ENCODE measurements at regions not wholly inside any gene's neighbourhood (a gene's known extent, or its start where the extent isn't known, plus 50 kb on each side); places are given as distances from the start of the nearest gene placed in this dataset.

- no peaks in the 10 kb centered on the region for H3K4me1 ChIP-seq (ENCODE audit: control insufficient read depth in 1 of 2, insufficient read depth in 2 of 2, low read length in 2 of 2)
- no peaks in the 10 kb centered on the region for H3K9me3 ChIP-seq (ENCODE audit: control insufficient read depth in 1 of 2, low read length in 2 of 2)
- no peak overlapping the region for H3K27ac ChIP-seq (ENCODE audit: low read length)
- H3K36me3 ChIP-seq (ENCODE audit: control insufficient read depth in 1 of 2, insufficient read depth in 2 of 2, low read length in 2 of 2) = no peaks in the 10 kb centered on the region
- H3K4me3 ChIP-seq (ENCODE audit: low read depth in 1 of 2, low read length in 2 of 2) = no peak overlapping the region
- H3K27me3 ChIP-seq (ENCODE audit: low read depth, low read length) = no peaks in the 10 kb centered on the region
Observed at GRCh38 chr13:74647211-74647610, 513.0 kb upstream of the KLF12 start.

- no peaks in the 10 kb centered on the region for H3K9me3 ChIP-seq (ENCODE audit: control insufficient read depth in 1 of 2, low read length in 2 of 2)
- no peaks in the 10 kb centered on the region for H3K36me3 ChIP-seq (ENCODE audit: control insufficient read depth in 1 of 2, insufficient read depth in 2 of 2, low read length in 2 of 2)
- no peak overlapping the region for H3K27ac ChIP-seq (ENCODE audit: low read length)
- no peaks in the 10 kb centered on the region for H3K27me3 ChIP-seq (ENCODE audit: low read depth, low read length)
- H3K4me3 ChIP-seq (ENCODE audit: low read depth in 1 of 2, low read length in 2 of 2) = no peak overlapping the region
- H3K4me1 ChIP-seq (ENCODE audit: control insufficient read depth in 1 of 2, insufficient read depth in 2 of 2, low read length in 2 of 2) = no peaks in the 10 kb centered on the region
Observed at GRCh38 chr13:74646091-74646490, 511.9 kb upstream of the KLF12 start.

GRCh38 chr13:74645586-74645985, 511.4 kb upstream of the KLF12 start:
- no peaks in the 10 kb centered on the region for H3K36me3 ChIP-seq (ENCODE audit: control insufficient read depth in 1 of 2, insufficient read depth in 2 of 2, low read length in 2 of 2)
- no peaks in the 10 kb centered on the region for H3K4me1 ChIP-seq (ENCODE audit: control insufficient read depth in 1 of 2, insufficient read depth in 2 of 2, low read length in 2 of 2)
- no peaks in the 10 kb centered on the region for H3K9me3 ChIP-seq (ENCODE audit: control insufficient read depth in 1 of 2, low read length in 2 of 2)
- H3K27ac ChIP-seq (ENCODE audit: low read length) = no peak overlapping the region
- no peak overlapping the region for H3K4me3 ChIP-seq (ENCODE audit: low read depth in 1 of 2, low read length in 2 of 2)
- no peaks in the 10 kb centered on the region for H3K27me3 ChIP-seq (ENCODE audit: low read depth, low read length)

- no peaks in the 10 kb centered on the region for H3K27me3 ChIP-seq (ENCODE audit: low read depth, low read length)
- H3K4me3 ChIP-seq (ENCODE audit: low read depth in 1 of 2, low read length in 2 of 2) = no peak overlapping the region
- H3K36me3 ChIP-seq (ENCODE audit: control insufficient read depth in 1 of 2, insufficient read depth in 2 of 2, low read length in 2 of 2) = no peaks in the 10 kb centered on the region
- no peaks in the 10 kb centered on the region for H3K9me3 ChIP-seq (ENCODE audit: control insufficient read depth in 1 of 2, low read length in 2 of 2)
- H3K4me1 ChIP-seq (ENCODE audit: control insufficient read depth in 1 of 2, insufficient read depth in 2 of 2, low read length in 2 of 2) = no peaks in the 10 kb centered on the region
- H3K27ac ChIP-seq (ENCODE audit: low read length) = no peak overlapping the region
Observed at GRCh38 chr13:74644229-74644628, 510.0 kb upstream of the KLF12 start.

GRCh38 chr13:74641586-74641985, 507.4 kb upstream of the KLF12 start:
- Histone ChIP-seq H3K36me3 (ENCODE audit: control insufficient read depth in 1 of 2, insufficient read depth in 2 of 2, low read length in 2 of 2) (no peaks in the 10 kb centered on the region), H3K27ac (ENCODE audit: low read length) (no peak overlapping the region), H3K9me3 (ENCODE audit: control insufficient read depth in 1 of 2, low read length in 2 of 2) (no peaks in the 10 kb centered on the region), H3K4me1 (ENCODE audit: control insufficient read depth in 1 of 2, insufficient read depth in 2 of 2, low read length in 2 of 2) (no peaks in the 10 kb centered on the region), H3K27me3 (ENCODE audit: low read depth, low read length) (no peaks in the 10 kb centered on the region), H3K4me3 (ENCODE audit: low read depth in 1 of 2, low read length in 2 of 2) (no peak overlapping the region)

- Histone ChIP-seq H3K27ac (ENCODE audit: low read length) (no peak overlapping the region), H3K9me3 (ENCODE audit: control insufficient read depth in 1 of 2, low read length in 2 of 2) (no peaks in the 10 kb centered on the region), H3K27me3 (ENCODE audit: low read depth, low read length) (no peaks in the 10 kb centered on the region), H3K4me1 (ENCODE audit: control insufficient read depth in 1 of 2, insufficient read depth in 2 of 2, low read length in 2 of 2) (no peaks in the 10 kb centered on the region), H3K4me3 (ENCODE audit: low read depth in 1 of 2, low read length in 2 of 2) (no peak overlapping the region), H3K36me3 (ENCODE audit: control insufficient read depth in 1 of 2, insufficient read depth in 2 of 2, low read length in 2 of 2) (no peaks in the 10 kb centered on the region)
Observed at GRCh38 chr13:74633734-74634133, 499.5 kb upstream of the KLF12 start.

- H3K36me3 ChIP-seq (ENCODE audit: control insufficient read depth in 1 of 2, insufficient read depth in 2 of 2, low read length in 2 of 2) = no peaks in the 10 kb centered on the region
- no peaks in the 10 kb centered on the region for H3K9me3 ChIP-seq (ENCODE audit: control insufficient read depth in 1 of 2, low read length in 2 of 2)
- H3K27ac ChIP-seq (ENCODE audit: low read length) = no peak overlapping the region
- H3K27me3 ChIP-seq (ENCODE audit: low read depth, low read length) = no peaks in the 10 kb centered on the region
- no peak overlapping the region for H3K4me3 ChIP-seq (ENCODE audit: low read depth in 1 of 2, low read length in 2 of 2)
- no peaks in the 10 kb centered on the region for H3K4me1 ChIP-seq (ENCODE audit: control insufficient read depth in 1 of 2, insufficient read depth in 2 of 2, low read length in 2 of 2)
Observed at GRCh38 chr13:74629985-74630384, 495.8 kb upstream of the KLF12 start.

- H3K4me1 ChIP-seq (ENCODE audit: control insufficient read depth in 1 of 2, insufficient read depth in 2 of 2, low read length in 2 of 2) = no peaks in the 10 kb centered on the region
- H3K27me3 ChIP-seq (ENCODE audit: low read depth, low read length) = no peaks in the 10 kb centered on the region
- H3K4me3 ChIP-seq (ENCODE audit: low read depth in 1 of 2, low read length in 2 of 2) = no peak overlapping the region
- H3K9me3 ChIP-seq (ENCODE audit: control insufficient read depth in 1 of 2, low read length in 2 of 2) = no peaks in the 10 kb centered on the region
- H3K27ac ChIP-seq (ENCODE audit: low read length) = no peak overlapping the region
- no peaks in the 10 kb centered on the region for H3K36me3 ChIP-seq (ENCODE audit: control insufficient read depth in 1 of 2, insufficient read depth in 2 of 2, low read length in 2 of 2)
Observed at GRCh38 chr13:74625541-74625940, 491.3 kb upstream of the KLF12 start.

- no peaks in the 10 kb centered on the region for H3K4me1 ChIP-seq (ENCODE audit: control insufficient read depth in 1 of 2, insufficient read depth in 2 of 2, low read length in 2 of 2)
Observed at GRCh38 chr13:74623761-74624160, 489.6 kb upstream of the KLF12 start.

GRCh38 chr13:74622284-74622683, 488.1 kb upstream of the KLF12 start:
- Histone ChIP-seq H3K9me3 (ENCODE audit: control insufficient read depth in 1 of 2, low read length in 2 of 2) (peaks cover 0 to 2% of the 10 kb centered on the region in 2 donors), H3K4me1 (ENCODE audit: control insufficient read depth in 1 of 2, insufficient read depth in 2 of 2, low read length in 2 of 2) (no peaks in the 10 kb centered on the region), H3K27ac (ENCODE audit: low read length) (no peak overlapping the region), H3K27me3 (ENCODE audit: low read depth, low read length) (no peaks in the 10 kb centered on the region), H3K36me3 (ENCODE audit: control insufficient read depth in 1 of 2, insufficient read depth in 2 of 2, low read length in 2 of 2) (no peaks in the 10 kb centered on the region), H3K4me3 (ENCODE audit: low read depth in 1 of 2, low read length in 2 of 2) (no peak overlapping the region)

More at GRCh38 chr13:74623761-74624160, 489.6 kb upstream of the KLF12 start:
- Histone ChIP-seq H3K27me3 (ENCODE audit: low read depth, low read length) (no peaks in the 10 kb centered on the region), H3K27ac (ENCODE audit: low read length) (no peak overlapping the region), H3K36me3 (ENCODE audit: control insufficient read depth in 1 of 2, insufficient read depth in 2 of 2, low read length in 2 of 2) (no peaks in the 10 kb centered on the region), H3K9me3 (ENCODE audit: control insufficient read depth in 1 of 2, low read length in 2 of 2) (no peaks in the 10 kb centered on the region), H3K4me3 (ENCODE audit: low read depth in 1 of 2, low read length in 2 of 2) (no peak overlapping the region)

GRCh38 chr13:74620711-74621110, 486.5 kb upstream of the KLF12 start:
- H3K27ac ChIP-seq (ENCODE audit: low read length) = no peak overlapping the region
- H3K36me3 ChIP-seq (ENCODE audit: control insufficient read depth in 1 of 2, insufficient read depth in 2 of 2, low read length in 2 of 2) = no peaks in the 10 kb centered on the region
- H3K9me3 ChIP-seq (ENCODE audit: control insufficient read depth in 1 of 2, low read length in 2 of 2) = peaks cover 0 to 2% of the 10 kb centered on the region in 2 donors
- H3K27me3 ChIP-seq (ENCODE audit: low read depth, low read length) = no peaks in the 10 kb centered on the region
- no peaks in the 10 kb centered on the region for H3K4me1 ChIP-seq (ENCODE audit: control insufficient read depth in 1 of 2, insufficient read depth in 2 of 2, low read length in 2 of 2)
- no peak overlapping the region for H3K4me3 ChIP-seq (ENCODE audit: low read depth in 1 of 2, low read length in 2 of 2)

GRCh38 chr13:74620308-74620707, 486.1 kb upstream of the KLF12 start:
- H3K9me3 ChIP-seq (ENCODE audit: control insufficient read depth in 1 of 2, low read length in 2 of 2) = peaks cover 0 to 2% of the 10 kb centered on the region in 2 donors
- H3K27me3 ChIP-seq (ENCODE audit: low read depth, low read length) = no peaks in the 10 kb centered on the region
- H3K36me3 ChIP-seq (ENCODE audit: control insufficient read depth in 1 of 2, insufficient read depth in 2 of 2, low read length in 2 of 2) = no peaks in the 10 kb centered on the region
- H3K4me3 ChIP-seq (ENCODE audit: low read depth in 1 of 2, low read length in 2 of 2) = no peak overlapping the region
- H3K27ac ChIP-seq (ENCODE audit: low read length) = no peak overlapping the region
- no peaks in the 10 kb centered on the region for H3K4me1 ChIP-seq (ENCODE audit: control insufficient read depth in 1 of 2, insufficient read depth in 2 of 2, low read length in 2 of 2)

All from muscle layer of duodenum (tissue), 2 donors.